K562 (cell line): ENCODE measurements at regions not wholly inside any gene's neighbourhood (a gene's known extent, or its start where the extent isn't known, plus 50 kb on each side); places are given as distances from the start of the nearest gene placed in this dataset. TPM values are rescaled to one million over a fixed set of nuclear protein-coding genes. Genes with fewer than 3 reads are reported as not detected.

Source experiments
- ATAC-seq: fragments of 200-7000 bp; cut with Tn5 transposase; 3 replicates; pipeline ENCODE4 v1.9.1; 2020; ENCODE audit warnings: moderate library complexity
- BruUV-seq: library from RNA; stranded (reverse); fragments of 400-500 nt; replicated peaks from 2 replicates; lab custom pipeline; 2021; lab: Mats Ljungman, UMichigan
- CTCF ChIA-PET: fragments of 300-600 bp; formaldehyde crosslinking; extraction: SDS; loops from one replicate; lab custom pipeline; 2021; ENCODE audit warnings: low intra/inter-chr PET ratio; lab: Yijun Ruan, JAX
- POLR2A ChIA-PET: fragments of 300-600, 350-650 bp; sonication (Branson Sonifier 250); formaldehyde crosslinking; extraction: SDS; loops from one replicate; lab custom pipeline; 2021; ENCODE audit warnings: antibody characterized with exemption, inconsistent platforms; lab: Yijun Ruan, JAX
- DNase-seq, 4 experiments: peaks; one replicate each; pipeline versions ENCODE4 v3.0.0 to v3.0.0-alpha.2; 2011 to 2018; ENCODE audit warnings: low spot score in 3 of 4, mixed read lengths in 3 of 4; ENCODE audit errors: extremely low read depth in 1 of 4
- FAIRE-seq: peaks from 2 replicates; lab custom pipeline; 2011; peaks lifted over from hg19 to GRCh38; lab: Jason Lieb, UNC
- H2AFZ ChIP-seq: 2 replicates; pipeline ENCODE4 v1.6.0; 2011; ENCODE audit warnings: low read depth, low read length, control low read depth, inconsistent platforms
- H3K27ac ChIP-seq: fragments of 200-600 bp; 3 replicates; pipeline ENCODE4 v1.8.0; 2011; ENCODE audit warnings: low read depth, mild to moderate bottlenecking, control low read depth, inconsistent platforms, low read length, moderate library complexity, mixed read lengths; ENCODE audit errors: extremely low read depth
- H3K27me3 ChIP-seq, 2 experiments: fragments of 300-600 bp in 1 of 2; 2 replicates in 1 of 2; 3 replicates in 1 of 2; pipeline versions ENCODE4 v1.6.0 to v1.8.0; 2011; ENCODE audit warnings: inconsistent platforms in 2 of 2, low read length in 2 of 2, mild to moderate bottlenecking in 1 of 2, mixed read lengths in 1 of 2, moderate library complexity in 1 of 2; ENCODE audit not compliant: control insufficient read depth in 2 of 2, insufficient read depth in 2 of 2
- H3K36me3 ChIP-seq: fragments of 300-600 bp; 3 replicates; pipeline ENCODE4 v1.8.0; 2011; ENCODE audit warnings: mild to moderate bottlenecking, low read length, inconsistent platforms; ENCODE audit not compliant: control insufficient read depth, insufficient read depth
- H3K4me1 ChIP-seq, 2 experiments: fragments of 200-600 bp in 1 of 2; replicated peaks in 1 of 2; 2 replicates in 1 of 2; 3 replicates in 1 of 2; pipeline versions ENCODE4 v1.5.1 to v1.8.0; 2011; ENCODE audit warnings: inconsistent platforms in 2 of 2, low read length in 2 of 2, mild to moderate bottlenecking in 1 of 2, mixed read lengths in 1 of 2, moderate library complexity in 1 of 2; ENCODE audit not compliant: control insufficient read depth in 2 of 2, insufficient read depth in 2 of 2
- H3K4me2 ChIP-seq: 2 replicates; pipeline ENCODE4 v1.6.1; 2011; ENCODE audit warnings: low read length, control low read depth, inconsistent platforms, mixed read lengths; ENCODE audit not compliant: insufficient read depth
- H3K4me3 ChIP-seq: fragments of 200-600 bp; sonication (generic), shearing (Covaris generic); 2 replicates; pipeline ENCODE4 v1.5.1; 2016; ENCODE audit warnings: control low read depth, inconsistent platforms
- H3K79me2 ChIP-seq: fragments of 200-600 bp; 3 replicates; pipeline ENCODE4 v1.8.0; 2011; ENCODE audit warnings: low read length, inconsistent platforms; ENCODE audit not compliant: control insufficient read depth, insufficient read depth
- H3K9ac ChIP-seq, 2 experiments: 2 replicates each; pipeline versions ENCODE4 v1.6.0 to v1.6.1; 2011; ENCODE audit warnings: low read depth in 2 of 2, low read length in 2 of 2, control low read depth in 1 of 2, inconsistent platforms in 1 of 2, mild to moderate bottlenecking in 1 of 2, mixed read lengths in 1 of 2; ENCODE audit not compliant: insufficient read depth in 1 of 2
- H3K9me1 ChIP-seq: one replicate; pipeline ENCODE4 v1.6.0; 2011; ENCODE audit warnings: inconsistent platforms, mild to moderate bottlenecking, low read length, moderate library complexity; ENCODE audit not compliant: control insufficient read depth, insufficient read depth
- H3K9me3 ChIP-seq: replicated peaks from 2 replicates; pipeline ENCODE4 v1.5.1; 2011; ENCODE audit warnings: low read depth, low read length, inconsistent platforms; ENCODE audit not compliant: control insufficient read depth, insufficient read depth
- H4K20me1 ChIP-seq: replicated peaks from 2 replicates; pipeline ENCODE4 v1.6.1; 2011; ENCODE audit warnings: low read length, inconsistent platforms, mixed read lengths; ENCODE audit not compliant: control insufficient read depth, insufficient read depth
- AFF1 ChIP-seq, 2 experiments: fragments of 450-650 bp; IDR thresholded peaks; 2 replicates each; pipeline ENCODE4 v1.6.1; 2018; ENCODE audit warnings: mild to moderate bottlenecking in 2 of 2, low read depth in 1 of 2; ENCODE audit not compliant: partially characterized antibody in 2 of 2
- KLF6 ChIP-seq: fragments of 250-450 bp; sonication (Bioruptor Pico); IDR thresholded peaks from 2 replicates; pipeline ENCODE4 v1.4.0; 2020; ENCODE audit warnings: mild to moderate bottlenecking, moderate library complexity, borderline replicate concordance
- STAT5A ChIP-seq: IDR thresholded peaks from 2 replicates; pipeline ENCODE4 v1.6.1; 2012; ENCODE audit warnings: low read length, inconsistent platforms, borderline replicate concordance
- ZFX ChIP-seq: sonication (generic); formaldehyde crosslinking; IDR thresholded peaks from 2 replicates; pipeline ENCODE4 v1.8.0; 2022; ENCODE audit warnings: mild to moderate bottlenecking, missing genetic modification reagents, moderate library complexity
- ZNF197 ChIP-seq: fragments of 200-800 bp; sonication (Bioruptor generic); IDR thresholded peaks from 2 replicates; pipeline ENCODE4 v1.6.1; 2016; ENCODE audit warnings: low read depth, missing genetic modification characterization, missing compliant biosample characterization
- WGBS: fragments of 100-300 bp; shearing (Covaris generic); methylation state at CpG from one replicate; pipeline ENCODE4 v1.1.6; 2016; ENCODE audit warnings: low coverage, mixed read lengths; ENCODE audit not compliant: insufficient coverage; ENCODE audit errors: missing lambda C conversion rate; 5-methylcytosine and 5-hydroxymethylcytosine counted together
- in situ Hi-C: fragments of 300-500 bp; cut with MboI; formaldehyde crosslinking; loops from 4 replicates; pipeline ENCODE4 v1.15.0; 2018; ENCODE audit warnings: inconsistent platforms, mixed read lengths
- intact Hi-C: fragments of 100-400 bp; cut with micrococcal nuclease; formaldehyde crosslinking; loops from 2 replicates; pipeline ENCODE4 v1.14.2; 2022
- small RNA-seq: library from RNA; depleted of rRNA; stranded (forward); fragments of <200 nt; gene quantifications from one replicate; pipeline ENCODE3, GENCODE V24; 2014

- ChIA-PET CTCF (no interaction called here), POLR2A (no interaction called here)
- no peak for TF ChIP-seq ZNF197 (CRISPR knock-in tag)
- TF ChIP-seq STAT5A: no peak
- TF ChIP-seq ZFX (CRISPR knock-in tag): no peak
- no peak for TF ChIP-seq KLF6 (CRISPR knock-in tag)
- TF ChIP-seq AFF1 (IDR thresholded peaks at IDR 0.05; ENCODE audit: low read depth in 1 of 2, partially characterized antibody in 2 of 2): no peak
- no TSS peak for BruUV-seq
- H3K9me1 ChIP-seq: no peaks in the 10 kb centered on the region
- peaks cover 5 to 23% of the 10 kb centered on the region in 2 experiments; a peak in 3 of 5 replicates for H3K27me3 ChIP-seq
- no peak for ATAC-seq
- H4K20me1 ChIP-seq: no peaks in the 10 kb centered on the region
- H3K36me3 ChIP-seq: no peaks in the 10 kb centered on the region
- DNase-seq: no peak
- no peaks in the 10 kb centered on the region for H3K79me2 ChIP-seq
- 0% methylated on average over 4 of the region's 4 CpGs for WGBS
- in situ Hi-C loops: no loop called here
- no peak overlapping the region for H3K9ac ChIP-seq
- intact Hi-C loops: no loop called here
- FAIRE-seq: no peak
- no peaks in the 10 kb centered on the region for H3K4me1 ChIP-seq
- H2AFZ ChIP-seq: no peak overlapping the region
- H3K4me3 ChIP-seq: no peak overlapping the region
- no peaks in the 10 kb centered on the region for H3K9me3 ChIP-seq
- no peak overlapping the region for H3K4me2 ChIP-seq
- H3K27ac ChIP-seq: no peak overlapping the region
Measured at GRCh38 chr18:8556424-8556823, 52.8 kb upstream of the RAB12 start.

Small RNA genes in the stretch of these regions (small RNA-seq; reads per million reads assigned to genes)
- gene RN7SL50P: not detected
